ENCODE measurements at regions not wholly inside any gene's neighbourhood (a gene's known extent, or its start where the extent isn't known, plus 50 kb on each side); places are given as distances from the start of the nearest gene placed in this dataset.

DNA sequence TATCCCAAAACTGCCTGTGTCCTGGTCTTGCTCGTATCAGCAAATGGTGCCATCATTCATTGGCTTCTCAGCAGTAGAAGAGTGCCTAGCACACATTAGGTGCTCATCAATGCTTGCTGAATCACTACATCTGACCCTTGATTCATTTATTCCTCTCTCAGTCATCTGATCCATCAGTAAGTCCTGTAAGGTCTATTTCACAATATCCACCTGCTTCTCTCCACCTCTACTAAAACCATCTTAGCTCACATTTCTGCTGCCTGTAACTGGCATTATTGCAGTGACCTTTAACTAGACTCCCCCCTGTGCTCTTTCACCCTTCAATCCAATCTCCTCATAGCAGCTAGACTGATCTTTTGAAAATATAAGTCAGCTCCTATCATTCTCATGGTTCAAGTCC is 387.6 kb upstream of the SPRED2 start:
- H3K9me3 Mint-ChIP-seq = peaks cover 6% of the 10 kb centered on the region

More for the DNA sequence above, 387.6 kb upstream of the SPRED2 start:
- CTCF ChIA-PET = interaction anchor here (1.4 kb wide), 1 partner anchor 109 kb away, joined by 5 read pairs; no protein-coding TSS in a partner anchor
- DNase-seq (ENCODE audit: low spot score) (no peak), ATAC-seq (no peak)
- Mint-ChIP-seq H3K4me3 (no peak overlapping the region), H3K27ac (no peak overlapping the region), H3K27me3 (ENCODE audit: low read depth) (no peaks in the 10 kb centered on the region), H3K36me3 (peaks cover 4% of the 10 kb centered on the region), H3K4me1 (peaks cover 7% of the 10 kb centered on the region)
- TF ChIP-seq RORB (CRISPR knock-in tag; IDR thresholded peaks at IDR 0.05) (no peak), NFE2L1 (CRISPR knock-in tag; IDR thresholded peaks at IDR 0.05) (no peak), ELF4 (CRISPR knock-in tag; IDR thresholded peaks at IDR 0.05; ENCODE audit: low read depth) (no peak), ZNF138 (CRISPR knock-in tag; conservative IDR thresholded peaks at IDR 0.05) (no peak), NFATC4 (CRISPR knock-in tag; IDR thresholded peaks at IDR 0.05) (no peak), ESRRA (CRISPR knock-in tag; IDR thresholded peaks at IDR 0.05; ENCODE audit: borderline replicate concordance) (no peak), FOXJ3 (CRISPR knock-in tag; IDR thresholded peaks at IDR 0.05; ENCODE audit: borderline replicate concordance) (no peak), ZNF396 (CRISPR knock-in tag; IDR thresholded peaks at IDR 0.05; ENCODE audit: borderline replicate concordance) (no peak), ARID4B (CRISPR knock-in tag; IDR thresholded peaks at IDR 0.05; ENCODE audit: borderline replicate concordance) (no peak), MLX (CRISPR knock-in tag; IDR thresholded peaks at IDR 0.05) (no peak), ZNF671 (CRISPR knock-in tag; IDR thresholded peaks at IDR 0.05) (no peak), STAT6 (CRISPR knock-in tag; conservative IDR thresholded peaks at IDR 0.05; ENCODE audit: low read depth) (no peak)
- TF ChIP-seq, protein P1, sequence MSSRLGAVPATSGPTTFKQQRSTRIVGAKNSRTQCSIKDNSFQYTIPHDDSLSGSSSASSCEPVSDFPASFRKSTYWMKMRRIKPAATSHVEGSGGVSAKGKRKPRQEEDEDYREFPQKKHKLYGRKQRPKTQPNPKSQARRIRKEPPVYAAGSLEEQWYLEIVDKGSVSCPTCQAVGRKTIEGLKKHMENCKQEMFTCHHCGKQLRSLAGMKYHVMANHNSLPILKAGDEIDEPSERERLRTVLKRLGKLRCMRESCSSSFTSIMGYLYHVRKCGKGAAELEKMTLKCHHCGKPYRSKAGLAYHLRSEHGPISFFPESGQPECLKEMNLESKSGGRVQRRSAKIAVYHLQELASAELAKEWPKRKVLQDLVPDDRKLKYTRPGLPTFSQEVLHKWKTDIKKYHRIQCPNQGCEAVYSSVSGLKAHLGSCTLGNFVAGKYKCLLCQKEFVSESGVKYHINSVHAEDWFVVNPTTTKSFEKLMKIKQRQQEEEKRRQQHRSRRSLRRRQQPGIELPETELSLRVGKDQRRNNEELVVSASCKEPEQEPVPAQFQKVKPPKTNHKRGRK (CRISPR knock-in tag; IDR thresholded peaks at IDR 0.05; ENCODE audit: borderline replicate concordance) = no peak
- TF ChIP-seq, protein P2, sequence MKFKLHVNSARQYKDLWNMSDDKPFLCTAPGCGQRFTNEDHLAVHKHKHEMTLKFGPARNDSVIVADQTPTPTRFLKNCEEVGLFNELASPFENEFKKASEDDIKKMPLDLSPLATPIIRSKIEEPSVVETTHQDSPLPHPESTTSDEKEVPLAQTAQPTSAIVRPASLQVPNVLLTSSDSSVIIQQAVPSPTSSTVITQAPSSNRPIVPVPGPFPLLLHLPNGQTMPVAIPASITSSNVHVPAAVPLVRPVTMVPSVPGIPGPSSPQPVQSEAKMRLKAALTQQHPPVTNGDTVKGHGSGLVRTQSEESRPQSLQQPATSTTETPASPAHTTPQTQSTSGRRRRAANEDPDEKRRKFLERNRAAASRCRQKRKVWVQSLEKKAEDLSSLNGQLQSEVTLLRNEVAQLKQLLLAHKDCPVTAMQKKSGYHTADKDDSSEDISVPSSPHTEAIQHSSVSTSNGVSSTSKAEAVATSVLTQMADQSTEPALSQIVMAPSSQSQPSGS (CRISPR knock-in tag; IDR thresholded peaks at IDR 0.05; ENCODE audit: borderline replicate concordance, low read depth) = no peak
- TF ChIP-seq, protein P3, sequence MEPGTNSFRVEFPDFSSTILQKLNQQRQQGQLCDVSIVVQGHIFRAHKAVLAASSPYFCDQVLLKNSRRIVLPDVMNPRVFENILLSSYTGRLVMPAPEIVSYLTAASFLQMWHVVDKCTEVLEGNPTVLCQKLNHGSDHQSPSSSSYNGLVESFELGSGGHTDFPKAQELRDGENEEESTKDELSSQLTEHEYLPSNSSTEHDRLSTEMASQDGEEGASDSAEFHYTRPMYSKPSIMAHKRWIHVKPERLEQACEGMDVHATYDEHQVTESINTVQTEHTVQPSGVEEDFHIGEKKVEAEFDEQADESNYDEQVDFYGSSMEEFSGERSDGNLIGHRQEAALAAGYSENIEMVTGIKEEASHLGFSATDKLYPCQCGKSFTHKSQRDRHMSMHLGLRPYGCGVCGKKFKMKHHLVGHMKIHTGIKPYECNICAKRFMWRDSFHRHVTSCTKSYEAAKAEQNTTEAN (CRISPR knock-in tag; IDR thresholded peaks at IDR 0.05) = no peak
- TF ChIP-seq, protein P4, sequence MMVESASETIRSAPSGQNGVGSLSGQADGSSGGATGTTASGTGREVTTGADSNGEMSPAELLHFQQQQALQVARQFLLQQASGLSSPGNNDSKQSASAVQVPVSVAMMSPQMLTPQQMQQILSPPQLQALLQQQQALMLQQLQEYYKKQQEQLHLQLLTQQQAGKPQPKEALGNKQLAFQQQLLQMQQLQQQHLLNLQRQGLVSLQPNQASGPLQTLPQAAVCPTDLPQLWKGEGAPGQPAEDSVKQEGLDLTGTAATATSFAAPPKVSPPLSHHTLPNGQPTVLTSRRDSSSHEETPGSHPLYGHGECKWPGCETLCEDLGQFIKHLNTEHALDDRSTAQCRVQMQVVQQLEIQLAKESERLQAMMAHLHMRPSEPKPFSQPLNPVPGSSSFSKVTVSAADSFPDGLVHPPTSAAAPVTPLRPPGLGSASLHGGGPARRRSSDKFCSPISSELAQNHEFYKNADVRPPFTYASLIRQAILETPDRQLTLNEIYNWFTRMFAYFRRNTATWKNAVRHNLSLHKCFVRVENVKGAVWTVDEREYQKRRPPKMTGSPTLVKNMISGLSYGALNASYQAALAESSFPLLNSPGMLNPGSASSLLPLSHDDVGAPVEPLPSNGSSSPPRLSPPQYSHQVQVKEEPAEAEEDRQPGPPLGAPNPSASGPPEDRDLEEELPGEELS (CRISPR knock-in tag; IDR thresholded peaks at IDR 0.05) = no peak
- TF ChIP-seq, protein P5, sequence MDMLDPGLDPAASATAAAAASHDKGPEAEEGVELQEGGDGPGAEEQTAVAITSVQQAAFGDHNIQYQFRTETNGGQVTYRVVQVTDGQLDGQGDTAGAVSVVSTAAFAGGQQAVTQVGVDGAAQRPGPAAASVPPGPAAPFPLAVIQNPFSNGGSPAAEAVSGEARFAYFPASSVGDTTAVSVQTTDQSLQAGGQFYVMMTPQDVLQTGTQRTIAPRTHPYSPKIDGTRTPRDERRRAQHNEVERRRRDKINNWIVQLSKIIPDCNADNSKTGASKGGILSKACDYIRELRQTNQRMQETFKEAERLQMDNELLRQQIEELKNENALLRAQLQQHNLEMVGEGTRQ (CRISPR knock-in tag; IDR thresholded peaks at IDR 0.05) = no peak
- POLR2A ChIA-PET = no interaction called here

All from WTC11 (cell line).